ENCODE measurements at regions not wholly inside any gene's neighbourhood (a gene's known extent, or its start where the extent isn't known, plus 50 kb on each side); places are given as distances from the start of the nearest gene placed in this dataset.
"Not testable (repeated sequence)": the region's sequence is repeated elsewhere in the genome, so short reads cannot be mapped to it uniquely, and the experiment has no call there.

DNA sequence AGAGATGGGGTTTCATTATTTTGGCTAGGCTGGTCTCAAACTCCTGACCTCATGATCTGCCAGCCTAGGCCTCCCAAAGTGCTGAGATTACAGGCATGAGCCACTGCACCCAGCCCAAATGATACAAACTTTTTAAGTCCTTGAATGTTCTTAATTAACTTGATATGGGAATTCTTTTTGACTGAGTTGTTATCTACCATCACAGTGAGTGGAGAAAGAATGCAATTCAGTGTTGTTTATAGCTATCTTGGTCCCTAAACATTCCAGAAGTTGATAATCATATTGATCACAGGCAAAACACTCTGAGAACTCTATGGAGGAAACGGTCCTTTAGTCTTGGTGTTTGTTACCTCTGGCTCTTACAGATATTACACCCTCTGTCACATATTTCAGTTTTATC lies 1072.5 kb downstream of the SUCLG1 start:
- DNase-seq (ENCODE audit: low read depth), result peak; percentile 69

DNA sequence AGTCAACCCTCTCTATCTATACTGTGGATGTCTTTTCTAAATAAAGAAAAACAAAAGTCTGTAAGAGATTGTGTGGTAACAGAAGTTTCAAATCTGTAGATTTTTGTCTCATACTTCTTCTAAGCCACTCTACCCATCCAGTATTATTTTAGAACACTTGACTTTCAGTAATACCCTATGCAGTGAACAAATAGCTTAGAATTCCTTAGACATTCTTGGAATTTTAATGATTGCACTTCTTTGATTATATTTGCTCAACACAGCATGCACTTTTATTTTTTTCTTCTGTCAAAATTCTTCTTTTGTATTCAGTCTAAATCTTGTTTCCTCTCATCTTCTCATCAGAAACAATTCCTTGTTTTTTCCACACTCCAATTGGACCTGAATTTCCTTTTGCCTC lies 1080.2 kb downstream of the SUCLG1 start:
- no peak for DNase-seq (ENCODE audit: low read depth)

DNA sequence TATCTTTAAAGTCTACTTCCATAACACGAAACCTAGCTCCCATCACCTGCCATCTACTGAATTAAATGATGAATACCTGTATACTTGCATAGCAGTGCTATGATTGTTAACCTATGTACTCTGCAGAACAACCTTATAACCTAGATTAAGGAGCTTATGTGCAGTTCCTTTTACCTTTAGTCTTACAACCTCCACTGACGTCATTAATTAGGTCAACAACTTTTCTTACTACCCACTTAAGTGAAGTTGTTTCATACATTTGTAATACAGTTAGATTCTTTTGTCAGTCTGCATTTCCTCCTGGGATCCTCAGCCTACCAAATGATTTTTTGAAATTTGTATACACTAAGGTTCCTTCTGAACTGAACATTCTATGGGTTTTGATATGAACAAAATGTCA lies 1082.3 kb downstream of the SUCLG1 start:
- DNase-seq (ENCODE audit: low read depth), result no peak

DNA sequence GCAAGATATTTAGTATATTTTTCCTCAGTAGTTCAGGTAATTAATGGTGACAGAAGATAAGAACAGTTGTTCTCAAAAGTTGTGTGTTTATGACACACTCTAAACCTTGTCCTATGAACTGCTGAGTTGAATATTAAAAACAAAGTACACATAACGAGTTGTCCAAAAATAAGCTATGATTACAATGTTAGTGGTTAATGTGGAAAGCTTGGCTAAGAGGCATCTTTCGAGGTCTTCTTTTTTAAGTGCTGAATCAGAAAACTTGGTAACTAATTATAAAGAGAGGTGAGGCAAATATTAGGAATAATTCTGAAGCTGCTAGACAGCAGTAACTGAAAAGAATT lies 1088.7 kb downstream of the SUCLG1 start:
- DNase-seq (ENCODE audit: low read depth), result no peak

DNA sequence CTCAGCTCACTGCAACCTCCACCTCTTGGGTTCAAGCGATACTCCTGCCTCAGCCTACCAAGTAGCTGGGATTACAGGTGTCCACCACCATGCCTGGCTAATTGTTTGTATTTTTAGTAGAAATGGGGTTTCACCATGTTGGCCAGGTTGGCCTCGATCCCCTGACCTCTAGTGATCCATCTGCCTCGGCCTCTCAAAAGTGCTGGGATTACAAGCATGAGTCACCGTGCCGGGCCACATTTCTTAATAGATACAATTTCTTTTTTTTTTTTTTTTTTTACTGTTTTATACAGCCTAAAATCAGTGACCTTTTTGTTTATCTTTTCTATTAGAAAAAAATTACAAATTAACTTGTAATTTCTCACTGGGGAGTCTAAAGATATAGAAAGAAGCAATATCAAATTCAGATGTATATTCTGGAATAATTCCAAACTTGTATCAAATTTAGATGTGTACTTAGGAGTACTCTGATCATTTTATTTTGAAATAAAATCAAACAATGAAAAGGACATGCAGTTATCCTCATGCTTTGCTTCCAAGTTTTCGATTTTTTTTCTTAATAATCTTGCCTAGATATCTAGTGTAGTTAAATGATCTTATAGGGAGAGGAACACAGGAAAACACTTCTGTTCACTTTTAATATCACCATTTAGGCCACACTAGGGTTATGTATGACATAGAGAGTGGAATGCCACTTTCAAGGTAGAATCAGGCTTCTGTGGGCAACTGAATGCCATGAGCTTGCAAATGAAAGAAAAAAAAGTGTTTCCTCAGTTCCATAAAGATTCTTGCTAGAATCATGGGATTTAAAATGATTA lies 1089.3 kb downstream of the SUCLG1 start:
- DNase-seq (ENCODE audit: low read depth), result no peak

DNA sequence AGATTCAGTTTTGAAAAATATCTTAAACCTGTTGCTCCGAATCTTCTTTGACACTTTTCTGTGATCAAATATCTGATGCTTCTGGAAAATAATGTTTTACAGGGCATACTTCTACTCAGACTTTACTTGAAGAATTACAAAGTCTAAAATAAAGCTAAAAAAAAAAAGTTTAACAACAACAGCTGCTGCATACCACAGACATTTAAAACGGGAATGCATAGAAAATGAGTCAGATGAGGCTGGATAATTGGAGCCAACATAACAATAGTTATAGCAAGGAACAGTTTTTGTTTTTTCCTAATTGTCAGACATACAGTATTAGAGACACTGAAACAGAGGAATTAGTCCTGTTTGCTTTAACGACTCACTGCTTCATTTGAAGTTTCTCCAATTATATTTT lies 1090.2 kb downstream of the SUCLG1 start:
- peak; percentile 62 for DNase-seq (ENCODE audit: low read depth)

DNA sequence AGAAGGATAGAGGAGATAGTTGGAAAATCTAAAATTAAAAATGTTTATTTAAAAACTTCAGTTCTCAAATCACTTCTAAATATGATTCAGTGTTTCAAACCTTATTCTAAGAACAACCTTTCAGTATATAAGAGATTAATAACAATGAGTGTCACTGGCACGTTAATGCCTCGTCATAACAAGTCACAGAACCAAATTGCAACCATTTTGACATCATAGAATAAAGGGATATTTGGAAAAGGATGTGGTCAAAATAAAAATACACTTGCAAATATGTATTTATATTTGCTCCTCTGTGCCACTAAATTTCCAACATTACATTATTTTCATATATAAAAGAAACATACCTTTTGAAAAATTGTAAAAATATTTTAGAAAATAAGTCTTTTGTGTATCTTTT lies 1090.6 kb downstream of the SUCLG1 start:
- DNase-seq (ENCODE audit: low read depth), result no peak

DNA sequence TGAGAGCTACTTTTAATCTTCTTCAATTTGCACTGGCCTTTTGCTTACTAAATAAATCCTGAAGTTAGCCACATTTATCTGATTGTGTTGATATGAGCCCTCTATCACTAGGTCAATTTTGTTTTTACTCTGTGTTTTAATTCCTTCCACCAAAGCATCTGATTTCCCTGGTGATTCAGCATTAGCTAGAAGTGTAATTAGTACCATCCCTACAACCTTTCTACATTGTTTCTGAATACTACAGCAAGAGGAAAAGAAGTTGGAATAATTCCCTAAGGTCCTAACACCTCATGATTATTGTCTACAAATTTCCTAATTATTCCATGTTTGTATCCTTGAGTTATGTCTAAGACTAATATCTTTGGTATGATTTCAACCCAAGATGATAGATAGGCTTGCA lies 1093.6 kb downstream of the SUCLG1 start:
- DNase-seq (ENCODE audit: low read depth), result peak; percentile 39

DNA sequence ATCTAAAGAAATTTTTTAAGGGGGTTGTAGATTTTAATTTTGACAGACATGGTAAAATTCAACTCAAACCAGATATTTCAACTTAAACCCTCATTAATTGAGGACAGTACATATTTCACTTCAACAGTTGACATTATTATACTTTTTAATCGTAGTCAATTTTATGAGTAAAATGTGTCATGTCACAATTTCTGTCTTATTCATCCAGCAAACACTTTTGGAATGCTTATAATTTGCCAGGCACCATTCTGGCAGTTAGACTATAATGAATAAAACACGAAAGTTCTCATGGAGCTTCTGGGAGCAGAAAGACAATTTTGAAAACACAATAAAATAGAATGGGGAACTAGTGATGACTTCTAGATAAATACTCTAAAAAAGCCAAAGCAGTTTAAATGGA lies 1094.8 kb downstream of the SUCLG1 start:
- peak; percentile 69 for DNase-seq (ENCODE audit: low read depth)

DNA sequence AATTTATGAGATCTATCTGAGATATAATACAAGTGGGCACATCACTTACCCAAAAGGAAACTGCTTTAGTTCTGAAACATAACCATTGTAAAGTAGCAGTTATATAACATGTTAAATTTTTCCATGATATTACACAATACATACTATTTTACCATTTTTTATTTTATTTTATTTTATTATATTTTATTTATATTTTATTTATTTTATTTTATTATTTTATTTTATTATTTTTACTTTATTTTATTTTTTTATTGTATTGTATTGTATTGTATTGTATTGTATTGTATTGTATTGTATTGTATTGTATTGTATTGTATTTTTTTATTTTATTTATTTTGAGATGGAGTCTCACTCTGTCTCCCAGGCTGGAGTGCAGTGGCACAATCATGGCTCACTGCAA lies 1095.9 kb downstream of the SUCLG1 start:
- not testable (repeated sequence) for DNase-seq (ENCODE audit: low read depth)

DNA sequence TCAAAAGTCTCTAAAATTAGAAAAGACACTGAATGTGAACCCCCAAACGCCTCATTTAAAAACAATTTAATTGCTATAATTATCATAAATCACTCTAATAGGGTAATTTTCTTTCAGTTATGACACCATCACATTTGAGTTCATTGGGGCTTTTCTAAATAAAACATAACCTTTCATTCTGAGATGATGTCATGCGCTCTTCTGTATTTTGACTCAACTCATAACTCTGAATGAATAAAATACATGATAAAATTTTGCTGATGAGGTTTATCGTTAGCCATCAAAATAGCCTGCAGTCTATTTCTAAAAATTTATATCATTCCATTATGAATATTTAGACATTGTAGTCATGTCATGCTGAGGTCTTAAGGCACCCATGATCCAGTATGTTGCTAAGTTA lies 1099.7 kb downstream of the SUCLG1 start:
- DNase-seq (ENCODE audit: low read depth), result no peak

DNA sequence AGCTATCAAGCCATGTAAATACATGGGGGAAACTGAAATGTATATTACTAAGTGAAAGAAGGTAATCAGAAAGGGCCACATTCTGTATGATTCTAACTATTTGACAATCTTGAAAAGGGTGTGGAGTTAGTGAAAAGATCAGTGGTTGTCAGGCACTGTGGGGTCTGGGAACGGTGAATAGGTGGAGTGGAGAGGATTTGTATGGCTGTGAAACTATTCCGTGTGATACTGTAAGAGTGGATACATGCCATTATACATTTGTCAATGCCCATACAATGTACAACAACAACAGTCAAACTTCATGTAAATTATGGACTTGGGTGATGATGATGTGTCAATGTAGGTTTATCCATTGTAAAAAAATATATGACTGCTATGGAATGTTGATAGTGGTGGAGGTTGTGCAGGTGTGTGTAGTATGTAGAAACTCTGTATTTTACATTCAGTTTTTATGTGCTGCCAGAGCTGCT lies 1116.2 kb downstream of the SUCLG1 start:
- DNase-seq (ENCODE audit: low read depth), result no peak

DNA sequence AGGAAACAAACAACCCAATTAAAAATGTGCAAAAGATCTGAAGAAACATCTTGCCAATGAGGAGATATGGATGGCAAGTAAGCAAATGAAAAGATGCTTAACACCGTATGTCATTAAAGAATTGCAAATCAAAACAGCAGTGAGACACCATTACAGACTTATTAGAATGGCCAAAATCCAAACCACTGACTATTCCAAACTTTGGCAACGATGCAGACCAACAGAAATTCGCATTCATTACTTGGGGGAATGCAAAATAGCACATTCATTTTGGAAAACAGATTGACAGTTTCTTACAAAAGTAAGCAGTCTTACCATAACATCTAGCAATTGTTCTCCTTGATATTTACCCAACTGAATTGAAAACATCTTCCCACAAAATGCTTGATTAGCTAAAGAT lies 1118.7 kb downstream of the SUCLG1 start:
- no peak for DNase-seq (ENCODE audit: low read depth)

DNA sequence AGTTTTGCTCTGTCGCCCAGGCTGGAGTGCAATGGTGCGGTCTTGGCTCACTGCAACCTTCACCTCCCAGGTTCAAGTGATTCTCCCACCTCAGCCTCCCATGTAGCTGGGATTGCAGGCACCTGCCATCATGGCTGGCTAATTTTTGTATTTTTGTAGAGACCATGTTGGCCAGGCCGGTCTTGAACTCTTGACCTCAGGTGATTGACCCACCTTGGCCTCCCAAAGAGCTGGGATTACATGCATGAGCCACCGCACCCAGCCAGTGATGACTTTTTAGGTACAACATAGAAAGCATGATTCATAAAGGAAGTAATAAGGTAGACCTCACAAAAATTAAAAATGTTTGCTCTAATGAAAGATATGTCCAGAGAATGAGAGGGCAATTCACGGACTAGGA lies 1119.1 kb downstream of the SUCLG1 start:
- DNase-seq (ENCODE audit: low read depth), result not testable (repeated sequence)

DNA sequence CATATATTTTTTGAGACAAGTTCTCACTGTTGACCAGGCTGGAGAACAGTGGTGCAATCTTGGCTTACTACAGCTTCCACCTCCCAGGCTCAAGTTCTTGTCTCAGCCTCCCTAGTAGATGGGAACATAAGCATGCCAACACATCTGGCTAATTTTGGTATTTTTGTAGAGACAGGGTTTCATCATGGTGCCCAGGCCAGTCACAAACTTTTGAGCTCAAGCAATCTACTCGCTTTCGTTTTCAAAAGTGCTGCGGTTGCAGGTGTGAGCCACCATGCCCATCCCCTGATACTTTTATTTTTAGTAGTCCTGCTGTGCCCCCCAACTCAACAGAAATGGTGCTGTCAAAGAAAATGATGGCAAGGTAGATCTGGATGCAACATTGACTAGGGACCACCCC lies 1127.3 kb downstream of the SUCLG1 start:
- DNase-seq (ENCODE audit: low read depth), result no peak

DNA sequence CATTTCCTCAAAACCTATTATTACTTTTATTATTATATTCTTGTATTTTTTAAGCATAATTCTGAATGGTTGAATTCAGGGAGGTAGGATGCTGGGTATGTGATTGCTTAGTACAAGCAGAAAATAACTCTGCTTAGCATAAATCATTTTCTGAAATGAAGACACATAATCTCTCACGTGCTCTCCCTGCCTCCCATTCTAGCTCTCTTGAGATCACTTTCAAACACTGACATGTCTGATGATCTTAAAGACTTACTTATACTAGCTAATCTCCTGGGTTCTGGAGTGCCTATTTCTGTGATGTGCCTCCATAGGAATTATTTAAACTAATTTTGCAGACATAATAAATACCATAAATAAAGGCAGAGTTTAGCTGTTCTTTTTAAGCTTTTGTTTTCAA lies 1136.0 kb downstream of the SUCLG1 start:
- DNase-seq (ENCODE audit: low read depth), result no peak

DNA sequence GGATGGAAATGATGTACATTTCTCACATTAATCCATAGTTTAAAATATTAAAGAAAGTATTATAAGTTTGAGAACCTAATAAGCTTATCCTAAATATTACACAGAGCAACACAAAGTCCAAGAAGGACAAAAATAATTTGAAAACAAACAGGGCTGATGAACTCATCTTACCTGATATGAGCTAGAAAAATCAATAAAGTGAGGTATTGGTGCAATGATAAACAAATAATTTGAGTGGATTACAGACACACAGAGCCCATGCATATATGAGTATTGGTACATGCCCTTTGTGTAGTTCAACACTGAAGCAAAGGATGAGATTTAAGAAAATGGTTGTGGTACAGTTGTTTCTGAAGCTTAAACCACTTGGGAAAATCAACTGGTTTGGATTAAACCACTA lies 1139.0 kb downstream of the SUCLG1 start:
- DNase-seq (ENCODE audit: low read depth), result no peak

DNA sequence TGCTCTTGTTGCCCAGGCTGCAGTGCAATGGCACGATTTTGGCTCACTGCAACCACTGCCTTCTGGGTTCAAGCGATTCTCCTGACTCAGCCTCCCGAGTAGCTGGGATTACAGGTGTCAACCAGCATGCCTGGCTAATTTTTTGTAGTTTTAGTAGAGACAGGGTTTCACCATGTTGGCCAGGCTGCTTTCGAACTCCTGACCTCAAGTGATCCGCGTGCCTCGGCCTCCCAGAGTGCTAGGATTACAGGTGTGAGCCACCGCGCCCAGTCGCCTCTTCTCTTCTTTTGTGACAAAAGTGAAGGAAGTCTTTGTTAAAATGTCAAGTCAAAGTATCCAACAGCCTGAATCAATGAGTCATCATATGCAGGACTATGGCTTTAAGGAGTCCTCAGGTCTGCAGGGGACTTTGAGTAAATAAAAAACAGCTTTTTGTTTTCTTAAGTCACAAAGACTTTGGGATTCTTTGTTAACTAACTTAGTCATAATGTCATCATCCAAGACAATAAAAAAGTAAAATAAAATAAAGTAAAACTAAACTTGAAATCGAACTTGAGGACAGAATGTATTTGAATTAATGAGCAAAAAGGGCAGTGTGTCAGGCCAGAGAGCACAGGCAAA lies 1153.2 kb downstream of the SUCLG1 start:
- DNase-seq (ENCODE audit: low read depth), result no peak

DNA sequence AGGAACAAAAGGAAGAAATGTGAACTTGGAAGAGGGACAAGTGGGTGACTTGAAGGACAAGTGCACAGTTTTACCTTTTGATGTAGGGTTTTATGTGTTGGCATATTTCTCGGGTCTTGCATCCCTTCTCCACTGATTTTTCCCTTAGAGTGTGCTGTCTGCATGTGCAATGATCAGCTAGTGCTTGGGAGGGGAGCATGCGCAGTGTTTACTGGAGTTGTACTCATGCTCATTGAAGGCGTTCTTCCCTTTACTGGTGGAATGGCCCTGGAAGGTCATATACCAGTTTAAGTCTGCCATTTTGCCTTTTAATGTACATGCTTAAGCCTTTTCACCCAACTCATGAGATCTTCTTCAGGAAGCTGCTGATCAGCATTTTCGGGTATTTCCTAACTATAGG lies 1168.0 kb downstream of the SUCLG1 start:
- DNase-seq (ENCODE audit: low read depth), result no peak

DNA sequence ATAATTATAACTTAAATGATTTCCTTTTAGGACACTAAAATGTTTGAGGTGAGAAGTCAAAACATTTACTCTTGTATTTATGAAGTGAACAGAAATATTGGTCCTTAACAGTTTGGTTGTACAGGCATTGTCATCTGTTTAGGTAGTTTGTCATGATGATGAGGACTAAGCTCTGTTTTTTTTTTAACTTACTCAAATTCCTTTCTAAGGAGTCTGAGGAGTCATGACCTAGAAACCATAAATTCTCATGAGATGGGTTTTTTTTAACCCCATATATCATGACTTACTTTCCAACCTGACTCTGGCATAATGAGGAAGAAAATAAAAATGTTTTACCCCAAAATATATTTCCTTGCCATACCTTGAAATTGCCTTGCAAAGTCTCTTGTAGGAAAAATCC lies 1176.2 kb downstream of the SUCLG1 start:
- no peak for DNase-seq (ENCODE audit: low read depth)

DNA sequence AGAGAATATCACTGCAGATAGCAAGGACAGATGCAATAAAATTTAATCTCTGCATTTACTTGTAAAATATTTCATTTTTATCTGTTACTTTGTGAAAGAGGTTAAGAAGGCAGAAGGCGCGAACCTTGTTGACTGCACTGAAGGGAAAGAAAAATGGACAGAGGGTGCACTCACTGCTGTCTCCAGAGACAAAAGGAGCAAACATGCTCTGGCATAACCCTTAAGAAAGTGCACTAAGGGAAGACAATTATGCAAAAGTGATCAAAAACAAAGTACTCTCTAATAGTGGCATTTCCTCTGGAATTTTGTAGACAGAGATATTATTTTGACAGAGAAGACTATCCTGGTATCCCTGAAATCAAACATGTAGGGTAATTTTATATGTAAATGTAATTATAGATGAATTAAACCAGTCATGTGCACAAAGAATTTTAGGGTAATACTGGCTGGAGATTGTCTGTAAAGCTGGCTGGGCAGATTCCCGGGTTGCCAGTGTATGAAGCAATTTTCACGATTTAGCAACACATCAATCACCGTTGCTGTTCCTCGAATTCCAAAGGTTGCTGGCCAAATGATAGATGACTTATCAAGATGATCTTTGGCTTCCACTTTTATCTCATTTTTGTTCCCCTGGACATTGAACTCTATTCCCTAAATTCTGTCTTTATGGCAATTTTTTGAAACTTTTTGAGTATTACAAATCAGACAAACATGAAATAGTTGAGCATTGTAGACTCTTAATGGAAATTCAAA lies 1176.9 kb downstream of the SUCLG1 start:
- DNase-seq (ENCODE audit: low read depth), result no peak

DNA sequence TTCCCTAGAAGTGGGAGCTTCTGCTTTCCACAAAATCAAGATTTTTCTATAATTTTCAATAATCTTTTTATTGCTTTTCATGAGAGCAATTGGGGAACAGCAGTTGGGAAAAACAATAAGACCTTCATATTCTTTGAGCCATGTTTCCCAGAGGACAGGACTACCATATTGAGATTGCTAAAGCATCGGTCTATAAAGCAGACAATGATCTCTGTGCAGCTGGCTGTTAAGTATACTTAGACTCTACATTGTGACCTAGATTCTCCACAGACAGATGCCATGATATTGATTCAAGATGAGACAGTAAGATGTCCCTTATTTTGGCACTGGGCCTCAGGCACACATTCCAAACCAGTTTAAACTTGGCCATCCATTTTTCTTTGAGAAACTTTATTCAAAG lies 1178.7 kb downstream of the SUCLG1 start:
- DNase-seq (ENCODE audit: low read depth), result no peak

DNA sequence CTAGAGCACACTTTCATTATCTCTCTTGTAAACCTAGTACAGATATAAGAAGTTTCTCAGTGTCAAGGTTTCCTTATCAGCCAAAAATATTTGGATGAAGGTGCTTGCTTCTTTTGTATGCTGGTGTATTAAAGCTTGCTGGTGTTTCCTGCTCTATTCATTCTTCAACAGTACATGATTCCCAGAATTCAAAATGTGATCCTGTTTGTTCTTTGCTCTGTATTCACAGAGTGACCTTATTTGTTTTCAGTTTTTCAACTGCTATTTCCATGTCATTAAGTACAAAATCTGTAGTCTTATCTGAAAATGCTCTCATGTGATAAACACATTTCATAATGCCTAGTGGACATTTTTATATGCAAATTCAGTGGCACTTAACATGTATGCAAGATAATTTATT lies 1185.8 kb downstream of the SUCLG1 start:
- DNase-seq (ENCODE audit: low read depth), result no peak

All from HS-5 (cell line).